Stomach (tissue), 8 donors: ENCODE measurements at regions not wholly inside any gene's neighbourhood (a gene's known extent, or its start where the extent isn't known, plus 50 kb on each side); places are given as distances from the start of the nearest gene placed in this dataset.

ENCODE experiments used
- DNase-seq, 2 donors: peaks; one replicate each; pipeline versions ENCODE4 v3.0.0 to v3.0.0-alpha.2; 2013 to 2019
- H3K27ac ChIP-seq, 5 donors: fragments of 200-600 bp in 4 of 5; sonication (generic) in 4 of 5; one replicate each; pipeline ENCODE4 v1.5.1; 2013 to 2019; ENCODE audit warnings: mild to moderate bottlenecking in 1 of 5, moderate library complexity in 1 of 5
- H3K27me3 ChIP-seq, 3 donors: fragments of 200-600 bp; sonication (generic); one replicate each; pipeline ENCODE4 v1.5.1; 2017 to 2019; ENCODE audit warnings: mixed run types in 1 of 3
- H3K36me3 ChIP-seq, 4 donors: fragments of 200-600 bp; sonication (generic); 1 replicate in 3 of 4; 2 replicates in 1 of 4; pipeline ENCODE4 v1.5.1; 2016 to 2019
- H3K4me1 ChIP-seq, 4 donors: fragments of 200-600 bp; sonication (generic); one replicate each; pipeline ENCODE4 v1.5.1; 2016 to 2019
- H3K4me3 ChIP-seq, 4 donors: fragments of 200-600 bp; sonication (generic) in 3 of 4; one replicate each; pipeline ENCODE4 v1.5.1; 2016 to 2019; ENCODE audit warnings: mild to moderate bottlenecking in 1 of 4
- H3K9me3 ChIP-seq, 4 donors: fragments of 200-600 bp; sonication (generic); one replicate each; pipeline ENCODE4 v1.5.1; 2016 to 2019
- CTCF ChIP-seq, 7 experiments: fragments of 450-650 bp in 4 of 7; fragments of 200-600 bp in 3 of 7; sonication (generic) in 3 of 7; IDR thresholded peaks; one replicate each; pipeline ENCODE4 v1.5.1; 2016 to 2019; ENCODE audit warnings: antibody characterized with exemption in 7 of 7, control low read depth in 2 of 7, mild to moderate bottlenecking in 1 of 7
- EP300 ChIP-seq: sonication (generic); formaldehyde crosslinking; IDR thresholded peaks from one replicate; pipeline ENCODE4 v1.6.1; 2017; ENCODE audit warnings: antibody characterized with exemption
- POLR2A ChIP-seq, 4 donors: fragments of 450-650 bp; IDR thresholded peaks; one replicate each; pipeline ENCODE4 v1.6.1; 2016; ENCODE audit warnings: antibody characterized with exemption in 4 of 4, control low read depth in 2 of 4, mild to moderate bottlenecking in 1 of 4, moderate library complexity in 1 of 4
- POLR2AphosphoS5 ChIP-seq, 3 donors: sonication (generic); formaldehyde crosslinking; IDR thresholded peaks; one replicate each; pipeline ENCODE4 v1.6.1; 2016; ENCODE audit warnings: antibody characterized with exemption in 3 of 3
- WGBS, 5 donors: extraction: QIAGEN DNeasy Blood & Tissue Kit in 3 of 5; methylation state at CpG; one replicate each; pipeline versions ENCODE4 v1.1.5 to v1.1.7; 2013 to 2018; 5-methylcytosine and 5-hydroxymethylcytosine counted together
- intact Hi-C: fragments of 100-400 bp; cut with DNase I; formaldehyde crosslinking; loops from one replicate; pipeline ENCODE4 v1.15.1; 2023; ENCODE audit warnings: low total_unique reads
- donor health status: healthy with polysubstance abuse.
- donor health status: Bipolar disorder and iron deficiency.
- donor health status: healthy.

GRCh38 chr5:13478831-13479465, 465.5 kb downstream of the DNAH5 start:
- DNase-seq: peak; percentile 50 to 74
- 19 to 28% (median 20%) methylated on average over 9 of the region's 9 CpGs for WGBS, 5 donors
- H3K27me3 ChIP-seq: no peaks in the 10 kb centered on the region
- TF ChIP-seq POLR2AphosphoS5 (IDR thresholded peaks at IDR 0.05) (peak in 1 of 3 donors; percentile 41), CTCF (IDR thresholded peaks at IDR 0.05) (peak in 5 of 7 experiments; percentile 15 to 65 (median 40)), POLR2A (IDR thresholded peaks at IDR 0.05) (no peak), EP300 (no peak)
- no peak overlapping the region for H3K27ac ChIP-seq
- H3K4me1 ChIP-seq: peaks cover 0 to 8% (median 0%) of the 10 kb centered on the region in 4 donors
- H3K4me3 ChIP-seq: no peak overlapping the region
- no peaks in the 10 kb centered on the region for H3K36me3 ChIP-seq
- no peaks in the 10 kb centered on the region for H3K9me3 ChIP-seq
- intact Hi-C loops: no loop called here

GRCh38 chr5:13477118-13477737, 467.3 kb downstream of the DNAH5 start:
- no peak for TF ChIP-seq POLR2A (IDR thresholded peaks at IDR 0.05)
- 65 to 71% (median 68%) methylated on average over 7 of the region's 7 CpGs for WGBS, 5 donors
- Histone ChIP-seq H3K27me3 (no peaks in the 10 kb centered on the region), H3K27ac (no peak overlapping the region), H3K36me3 (no peaks in the 10 kb centered on the region), H3K9me3 (no peaks in the 10 kb centered on the region), H3K4me1 (peaks cover 0 to 8% (median 0%) of the 10 kb centered on the region in 4 donors), H3K4me3 (no peak overlapping the region)
- intact Hi-C loops: no loop called here
- DNase-seq: no peak

GRCh38 chr5:13472842-13473241, 471.6 kb downstream of the DNAH5 start:
- intact Hi-C loops: no loop called here
- no peaks in the 10 kb centered on the region for H3K27me3 ChIP-seq
- no peaks in the 10 kb centered on the region for H3K36me3 ChIP-seq
- H3K4me3 ChIP-seq: no peak overlapping the region
- H3K4me1 ChIP-seq: no peaks in the 10 kb centered on the region
- no peaks in the 10 kb centered on the region for H3K9me3 ChIP-seq
- DNase-seq: no peak
- WGBS, 5 donors: 51 to 80% (median 73%) methylated on average over 5 of the region's 5 CpGs
- no peak overlapping the region for H3K27ac ChIP-seq
- no peak for TF ChIP-seq EP300
- no peak for TF ChIP-seq POLR2AphosphoS5 (IDR thresholded peaks at IDR 0.05)
- no peak for TF ChIP-seq CTCF (IDR thresholded peaks at IDR 0.05)

GRCh38 chr5:13470975-13471374, 473.5 kb downstream of the DNAH5 start:
- no peaks in the 10 kb centered on the region for H3K4me1 ChIP-seq
- H3K9me3 ChIP-seq: no peaks in the 10 kb centered on the region
- no peak for TF ChIP-seq POLR2AphosphoS5 (IDR thresholded peaks at IDR 0.05)
- TF ChIP-seq POLR2A (IDR thresholded peaks at IDR 0.05): no peak
- no peak for TF ChIP-seq CTCF (IDR thresholded peaks at IDR 0.05)
- no peak for TF ChIP-seq EP300
- WGBS, 5 donors: 58 to 76% (median 70%) methylated on average over 1 of the region's 1 CpG
- H3K36me3 ChIP-seq: no peaks in the 10 kb centered on the region
- no peaks in the 10 kb centered on the region for H3K27me3 ChIP-seq
- H3K4me3 ChIP-seq: no peak overlapping the region
- intact Hi-C loops: no loop called here
- no peak for DNase-seq
- no peak overlapping the region for H3K27ac ChIP-seq

- intact Hi-C loops: no loop called here
- Histone ChIP-seq H3K9me3 (no peaks in the 10 kb centered on the region), H3K4me1 (peaks cover 0 to under 1% (median under 1%) of the 10 kb centered on the region in 4 donors), H3K36me3 (no peaks in the 10 kb centered on the region), H3K27me3 (no peaks in the 10 kb centered on the region), H3K27ac (no peak overlapping the region), H3K4me3 (no peak overlapping the region)
- DNase-seq: no peak
- TF ChIP-seq CTCF (IDR thresholded peaks at IDR 0.05) (no peak), POLR2A (IDR thresholded peaks at IDR 0.05) (no peak), EP300 (no peak), POLR2AphosphoS5 (IDR thresholded peaks at IDR 0.05) (no peak)
Observed at GRCh38 chr5:13470263-13470662, 474.2 kb downstream of the DNAH5 start.
